ENCODE measurements at regions not wholly inside any gene's neighbourhood (a gene's known extent, or its start where the extent isn't known, plus 50 kb on each side); places are given as distances from the start of the nearest gene placed in this dataset.
"Not testable (repeated sequence)": the region's sequence is repeated elsewhere in the genome, so short reads cannot be mapped to it uniquely, and the experiment has no call there.

DNA sequence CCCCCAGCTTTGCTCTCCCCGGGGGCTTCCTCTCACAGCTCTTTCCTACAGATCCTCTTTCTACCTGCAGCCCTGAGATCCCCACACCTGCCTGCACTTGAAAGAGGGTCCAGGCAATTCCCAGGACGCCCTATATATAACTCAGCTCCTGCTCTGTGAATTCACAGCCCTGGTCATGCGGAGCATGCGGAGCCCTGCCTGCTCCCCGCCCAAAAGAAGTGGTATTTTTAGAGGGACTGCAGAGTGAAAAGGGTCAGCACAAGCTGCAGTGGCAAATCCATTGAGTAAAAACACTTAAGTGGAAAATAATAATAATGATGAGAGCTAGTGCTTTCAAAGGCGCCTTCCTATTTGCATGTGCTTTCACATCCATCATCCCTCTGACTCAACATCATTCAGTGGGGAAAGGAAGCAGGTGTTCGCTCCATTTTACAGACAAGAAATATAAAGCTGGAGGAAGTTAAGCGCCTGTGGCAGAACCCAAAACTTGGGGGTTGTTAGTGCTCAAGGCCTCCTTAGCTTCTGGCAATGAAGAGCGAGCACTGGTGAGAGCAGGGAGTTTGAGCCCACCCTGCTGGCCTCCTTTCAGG is 76.3 kb upstream of the LIPC start:
- FAIRE-seq (no peak), DNase-seq (ENCODE audit: insufficient read length, low spot score) (no peak)

DNA sequence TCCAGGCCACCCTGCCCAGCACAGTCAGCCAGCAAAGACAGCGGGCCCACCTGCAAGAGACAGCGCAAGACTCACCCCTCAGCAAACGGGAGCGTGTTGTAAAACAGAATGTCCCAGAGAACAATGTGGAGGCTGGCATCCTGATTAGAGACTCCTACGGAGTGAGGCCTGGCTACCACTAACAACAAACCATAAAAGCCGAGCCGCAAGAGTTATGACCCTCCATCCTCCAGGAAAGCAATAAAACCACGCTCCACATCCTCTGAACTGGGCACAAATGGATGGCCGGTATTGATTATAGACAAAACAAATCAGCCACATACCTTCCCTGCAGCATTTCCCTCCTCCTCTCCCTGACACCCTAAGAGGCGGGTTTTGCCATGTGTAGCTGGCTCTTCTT is 75.8 kb upstream of the LIPC start:
- no peak for DNase-seq (ENCODE audit: insufficient read length, low spot score)

DNA sequence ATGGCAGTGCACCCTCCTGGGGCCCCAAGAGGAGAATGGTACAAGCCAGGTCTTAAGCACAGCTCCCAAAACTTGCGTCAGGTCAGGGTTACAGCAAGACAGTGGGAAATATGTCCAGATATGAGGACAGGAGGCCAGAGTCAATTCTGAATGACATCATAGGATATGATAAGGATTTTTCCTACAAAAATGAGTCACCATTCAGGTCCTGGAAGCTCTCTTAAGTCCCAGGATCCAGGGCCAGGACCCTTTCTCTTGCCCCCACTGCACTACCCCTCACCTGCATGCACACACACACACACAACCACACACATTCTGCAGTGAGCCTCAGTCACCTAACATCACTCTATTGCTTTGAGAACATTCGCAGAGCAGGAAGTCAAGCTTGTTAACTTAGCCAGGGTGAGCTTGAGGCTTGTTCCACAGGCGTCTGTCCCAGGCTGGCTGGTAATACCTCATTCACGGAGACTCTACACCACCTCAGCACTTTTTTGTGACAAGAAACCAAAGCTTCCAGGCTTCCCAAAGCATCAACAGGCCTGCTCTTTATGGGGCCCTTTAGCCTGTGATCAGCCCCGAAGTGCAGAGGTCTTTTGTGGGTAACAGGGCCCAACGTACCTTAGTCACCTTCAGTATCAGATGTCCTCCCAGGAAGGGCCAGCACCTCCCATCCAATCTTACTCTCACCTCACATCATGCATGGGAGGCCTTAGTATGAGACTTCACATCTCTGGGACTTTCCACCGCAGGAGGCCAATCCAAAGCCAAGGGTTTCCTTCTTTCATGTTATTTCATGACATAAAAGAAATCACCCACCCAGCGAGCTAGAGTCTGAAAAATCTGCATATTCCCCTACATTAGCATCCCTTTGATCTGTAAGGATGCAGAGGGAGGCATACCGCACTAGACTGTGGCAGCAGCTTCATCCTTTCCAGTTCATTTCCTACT is 74.0 kb upstream of the LIPC start:
- DNase-seq (ENCODE audit: insufficient read length, low spot score) (no peak), FAIRE-seq (no peak)

More for the DNA sequence above, 75.8 kb upstream of the LIPC start:
- no peak for FAIRE-seq

DNA sequence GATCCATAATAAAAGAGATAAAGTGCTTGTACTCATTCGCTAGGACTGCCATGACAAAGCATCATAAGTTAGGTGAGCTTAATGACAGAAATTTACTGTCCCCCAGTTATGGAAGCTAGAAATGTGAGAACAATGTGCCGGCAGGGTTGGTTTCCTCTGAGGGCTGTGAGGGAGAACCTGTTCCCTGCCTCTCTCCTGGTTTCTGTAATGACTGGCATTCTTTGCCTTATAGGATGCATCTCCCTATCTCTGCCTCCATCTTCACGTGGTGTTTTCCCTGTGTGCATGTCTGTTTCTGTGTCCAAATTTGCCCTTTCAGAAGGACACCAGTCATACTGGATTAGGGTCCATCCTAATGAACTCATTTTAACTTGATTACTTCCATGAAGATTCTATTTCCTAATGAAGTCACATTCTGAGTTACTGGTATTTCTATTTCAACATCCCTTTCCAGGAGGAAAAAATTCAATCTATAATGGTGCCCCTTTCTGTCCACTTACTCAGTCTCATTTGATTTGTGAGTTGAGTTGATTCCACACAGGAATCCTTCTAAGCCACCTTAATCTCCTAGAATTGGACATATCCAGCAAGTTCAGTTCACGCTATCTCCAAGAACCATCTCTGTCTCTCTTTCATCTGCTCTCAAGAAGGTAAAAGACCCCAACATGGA is 71.2 kb upstream of the LIPC start:
- no peak for FAIRE-seq
- no peak for DNase-seq (ENCODE audit: insufficient read length, low spot score)

- no peak for FAIRE-seq
- DNase-seq (ENCODE audit: insufficient read length, low spot score) = no peak
Measured at GRCh38 chr15:58361273-58361759, 70.5 kb upstream of the LIPC start.

- no peak for FAIRE-seq
- DNase-seq (ENCODE audit: insufficient read length, low spot score) = no peak
Measured at GRCh38 chr15:58362262-58362922, 69.4 kb upstream of the LIPC start.

DNA sequence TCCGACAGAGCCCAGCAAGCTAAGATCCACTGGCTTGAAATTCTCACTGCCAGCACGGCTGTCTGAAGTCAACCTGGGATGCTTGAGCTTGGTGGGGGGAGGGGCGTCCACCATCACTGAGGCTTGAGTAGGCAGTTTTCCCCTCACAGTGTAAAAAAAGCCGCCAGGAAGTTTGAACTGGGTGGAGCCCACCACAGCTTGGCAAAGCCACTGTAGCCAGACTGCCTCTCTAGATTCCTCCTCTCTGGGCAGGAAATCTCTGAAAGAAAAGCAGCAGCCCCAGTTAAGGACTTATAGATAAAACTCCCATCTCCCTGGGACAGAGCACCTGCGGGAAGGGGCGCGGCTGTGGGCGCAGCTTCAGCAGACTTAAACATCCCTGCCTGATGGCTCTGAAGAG is 68.7 kb upstream of the LIPC start:
- not testable (repeated sequence) for FAIRE-seq; DNase-seq (ENCODE audit: insufficient read length, low spot score)

- DNase-seq (ENCODE audit: insufficient read length, low spot score); FAIRE-seq: not testable (repeated sequence)
Measured at GRCh38 chr15:58363673-58364072, 68.1 kb upstream of the LIPC start.

DNA sequence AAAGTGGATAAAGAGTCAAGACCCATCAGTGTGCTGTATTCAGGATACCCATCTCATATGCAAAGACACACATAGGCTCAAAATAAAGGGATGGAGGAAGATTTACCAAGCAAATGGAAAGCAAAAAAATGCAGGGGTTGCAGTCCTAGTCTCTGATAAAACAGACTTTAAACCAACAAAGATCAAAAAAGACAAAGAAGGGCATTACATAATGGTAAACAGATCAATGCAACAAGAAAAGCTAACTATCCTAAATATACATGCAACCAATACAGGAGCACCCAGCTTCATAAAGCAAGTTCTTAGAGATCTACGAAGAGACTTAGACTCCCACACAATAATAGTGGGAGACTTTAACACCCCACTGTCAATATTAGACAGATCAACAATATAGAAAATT is 66.7 kb upstream of the LIPC start:
- not testable (repeated sequence) for DNase-seq (ENCODE audit: insufficient read length, low spot score); FAIRE-seq

DNA sequence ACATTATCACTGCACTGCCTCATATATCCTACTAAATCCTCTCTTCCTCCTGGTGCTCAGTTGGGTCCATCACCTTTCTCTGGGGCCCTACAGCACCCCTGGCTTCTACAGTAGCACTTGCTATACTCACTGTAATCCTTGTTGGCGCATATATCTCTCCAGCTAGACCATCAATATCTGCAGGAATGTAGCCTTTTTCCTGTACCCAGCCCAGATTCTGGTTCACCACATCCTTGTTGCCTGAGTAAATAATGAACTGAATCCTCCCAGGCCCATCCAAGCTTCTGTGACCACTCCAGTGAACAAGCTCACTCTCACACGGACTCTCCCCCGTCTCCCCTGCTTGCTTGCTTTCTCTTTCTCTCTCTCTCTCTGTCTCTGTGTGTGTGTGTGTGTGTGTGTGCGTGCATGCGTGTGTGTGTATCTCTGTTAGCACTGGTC is 62.5 kb upstream of the LIPC start:
- FAIRE-seq = no peak
- DNase-seq (ENCODE audit: insufficient read length, low spot score) = no peak

- no peak for FAIRE-seq
- no peak for DNase-seq (ENCODE audit: insufficient read length, low spot score)
Measured at GRCh38 chr15:58369956-58370355, 61.8 kb upstream of the LIPC start.

GRCh38 chr15:58374147-58374546 is 57.6 kb upstream of the LIPC start:
- FAIRE-seq = no peak
- no peak for DNase-seq (ENCODE audit: insufficient read length, low spot score)

DNA sequence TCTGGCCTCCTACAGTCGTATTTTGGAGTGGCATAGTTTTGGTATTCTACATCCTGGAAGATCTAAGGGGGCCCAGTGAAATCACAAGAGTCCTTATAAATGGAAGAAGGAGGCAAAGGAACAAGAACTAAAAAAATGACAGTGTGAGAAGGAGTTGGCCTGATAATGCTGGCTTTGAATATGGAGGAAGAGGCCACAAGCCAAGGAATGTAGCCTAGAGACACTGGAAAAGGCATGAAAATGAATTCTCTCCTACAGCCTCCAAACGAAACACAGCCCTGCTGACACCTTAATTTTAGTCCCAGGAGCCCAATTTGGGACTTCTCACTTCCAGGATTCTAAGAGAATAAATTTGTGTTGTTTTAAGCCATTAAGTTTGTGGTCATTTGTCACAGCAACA is 54.6 kb upstream of the LIPC start:
- no peak for FAIRE-seq

GRCh38 chr15:58378241-58379085 is 53.3 kb upstream of the LIPC start:
- FAIRE-seq (no peak), DNase-seq (ENCODE audit: insufficient read length, low spot score) (no peak)

More for the DNA sequence above, 54.6 kb upstream of the LIPC start:
- no peak for DNase-seq (ENCODE audit: insufficient read length, low spot score)

DNA sequence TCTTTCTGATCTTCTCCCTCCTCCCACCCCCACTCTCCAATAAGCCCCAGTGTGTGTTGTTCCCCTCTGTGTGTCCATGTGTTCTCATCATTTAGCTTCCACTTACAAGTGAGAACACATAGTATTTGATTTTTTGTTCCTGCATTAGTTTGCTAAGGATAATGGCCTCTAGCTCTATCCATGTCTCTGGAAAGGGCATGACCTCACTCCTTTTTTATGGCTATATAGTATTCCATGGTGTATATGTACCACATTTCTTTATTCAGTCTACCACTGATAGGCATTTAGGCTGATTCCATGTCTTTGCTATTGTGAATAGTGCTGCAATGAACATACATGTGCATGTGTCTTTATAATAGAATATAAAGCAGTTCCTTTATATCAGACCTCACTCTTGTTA is 52.3 kb upstream of the LIPC start:
- not testable (repeated sequence) for DNase-seq (ENCODE audit: insufficient read length, low spot score); FAIRE-seq

- no peak for FAIRE-seq
- no peak for DNase-seq (ENCODE audit: insufficient read length, low spot score)
Measured at GRCh38 chr15:58380280-58380945, 51.4 kb upstream of the LIPC start.

- DNase-seq (ENCODE audit: insufficient read length, low spot score) (no peak), FAIRE-seq (no peak)
Measured at GRCh38 chr15:58381697-58382096, 50.1 kb upstream of the LIPC start.
